D721Med (cell line): ENCODE measurements at regions not wholly inside any gene's neighbourhood (a gene's known extent, or its start where the extent isn't known, plus 50 kb on each side); places are given as distances from the start of the nearest gene placed in this dataset.
"Not testable (repeated sequence)": the region's sequence is repeated elsewhere in the genome, so short reads cannot be mapped to it uniquely, and the experiment has no call there.

Source experiments
- DNase-seq: peaks from one replicate; pipeline ENCODE4 v3.0.0; 2011; ENCODE audit warnings: low spot score; ENCODE audit not compliant: insufficient read length
- FAIRE-seq: peaks from 2 replicates; lab custom pipeline; 2011; peaks lifted over from hg19 to GRCh38; lab: Jason Lieb, UNC
- TF ChIP-seq, protein P1 (sequence below): IDR thresholded peaks from 2 replicates; pipeline ENCODE4 v1.5.1; 2012; ENCODE audit warnings: mild to moderate bottlenecking, control low read depth; ENCODE audit not compliant: insufficient read depth; ENCODE audit errors: missing control alignments

DNA sequence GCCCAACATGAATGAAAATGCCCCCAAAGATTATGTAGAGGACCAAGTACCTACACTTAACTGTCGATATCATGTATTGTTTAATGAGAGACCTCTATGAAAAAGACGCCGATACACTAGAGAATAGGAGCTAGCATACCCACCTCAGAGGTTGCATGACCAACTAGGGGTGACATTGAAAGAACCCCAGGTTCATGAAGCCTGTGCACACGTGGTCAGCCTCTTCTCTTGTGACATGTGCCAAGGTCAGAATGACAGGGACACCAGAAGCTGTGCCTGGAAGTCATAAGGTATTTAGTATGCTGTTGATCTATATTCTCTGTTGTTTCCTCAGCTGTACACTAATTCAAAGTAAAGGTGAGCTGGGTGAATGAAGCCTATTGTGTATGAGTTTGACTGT, 1594.1 kb downstream of the EFNA5 start:
- FAIRE-seq (no peak), DNase-seq (no peak)
- TF ChIP-seq, protein P1, sequence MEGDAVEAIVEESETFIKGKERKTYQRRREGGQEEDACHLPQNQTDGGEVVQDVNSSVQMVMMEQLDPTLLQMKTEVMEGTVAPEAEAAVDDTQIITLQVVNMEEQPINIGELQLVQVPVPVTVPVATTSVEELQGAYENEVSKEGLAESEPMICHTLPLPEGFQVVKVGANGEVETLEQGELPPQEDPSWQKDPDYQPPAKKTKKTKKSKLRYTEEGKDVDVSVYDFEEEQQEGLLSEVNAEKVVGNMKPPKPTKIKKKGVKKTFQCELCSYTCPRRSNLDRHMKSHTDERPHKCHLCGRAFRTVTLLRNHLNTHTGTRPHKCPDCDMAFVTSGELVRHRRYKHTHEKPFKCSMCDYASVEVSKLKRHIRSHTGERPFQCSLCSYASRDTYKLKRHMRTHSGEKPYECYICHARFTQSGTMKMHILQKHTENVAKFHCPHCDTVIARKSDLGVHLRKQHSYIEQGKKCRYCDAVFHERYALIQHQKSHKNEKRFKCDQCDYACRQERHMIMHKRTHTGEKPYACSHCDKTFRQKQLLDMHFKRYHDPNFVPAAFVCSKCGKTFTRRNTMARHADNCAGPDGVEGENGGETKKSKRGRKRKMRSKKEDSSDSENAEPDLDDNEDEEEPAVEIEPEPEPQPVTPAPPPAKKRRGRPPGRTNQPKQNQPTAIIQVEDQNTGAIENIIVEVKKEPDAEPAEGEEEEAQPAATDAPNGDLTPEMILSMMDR: no peak

DNA sequence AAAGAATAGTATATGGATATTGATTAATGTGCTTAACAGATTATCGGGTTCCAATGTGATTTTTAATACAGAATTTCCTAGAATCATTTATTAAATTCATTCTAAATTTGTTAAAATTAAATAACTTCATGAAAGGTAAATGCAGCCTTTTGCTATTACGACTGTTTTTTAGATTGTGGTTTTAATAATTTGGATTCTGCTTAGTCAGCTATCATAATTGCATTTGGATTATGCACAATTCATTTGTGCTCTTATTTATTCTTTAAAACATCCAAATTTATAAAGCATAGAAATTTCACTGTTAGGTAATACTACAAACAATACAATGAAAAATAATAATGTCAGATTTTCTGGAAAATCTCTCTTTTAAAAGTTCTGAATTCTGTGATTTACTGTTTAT, 1598.5 kb downstream of the EFNA5 start:
- no peak for DNase-seq
- no peak for FAIRE-seq
- TF ChIP-seq, protein P1: no peak

DNA sequence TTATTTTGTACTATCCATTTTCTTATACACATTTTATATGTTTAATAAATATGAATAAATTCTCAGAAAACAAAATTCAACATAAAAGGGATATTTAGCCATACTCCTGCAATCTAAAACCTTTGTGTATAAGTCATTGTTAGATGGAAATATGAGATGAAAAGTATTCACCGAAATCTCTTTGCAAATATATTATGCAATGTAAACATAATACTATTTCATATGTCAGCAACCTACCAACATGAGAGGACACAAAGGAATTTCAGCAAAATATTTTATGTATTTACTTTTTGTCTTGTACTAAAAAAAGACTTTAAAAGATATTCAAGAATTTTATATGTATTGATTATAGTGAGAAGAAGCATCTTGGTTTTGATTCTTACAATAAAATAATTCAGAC, 1623.4 kb downstream of the EFNA5 start:
- DNase-seq (no peak), FAIRE-seq (no peak)
- TF ChIP-seq, protein P1: no peak

DNA sequence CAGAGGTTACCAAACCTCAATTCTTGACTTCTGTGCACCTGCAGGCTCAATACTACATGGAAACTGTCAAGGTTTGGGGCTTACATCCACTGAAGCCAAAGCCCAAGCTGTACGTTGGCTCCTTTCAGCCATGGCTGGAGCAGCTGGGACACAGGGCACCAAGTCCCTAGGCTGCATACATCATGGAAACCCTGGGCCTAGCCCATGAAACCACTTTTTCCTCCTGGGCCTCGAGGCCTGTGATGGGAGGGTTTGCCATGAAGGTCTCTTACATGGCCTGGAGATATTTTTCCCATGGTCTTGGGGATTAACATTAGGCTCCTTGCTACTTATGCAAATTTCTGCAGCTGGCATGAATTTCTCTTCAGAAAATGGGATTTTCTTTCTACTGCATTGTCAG, 1638.7 kb downstream of the EFNA5 start:
- FAIRE-seq: not testable (repeated sequence)

DNA sequence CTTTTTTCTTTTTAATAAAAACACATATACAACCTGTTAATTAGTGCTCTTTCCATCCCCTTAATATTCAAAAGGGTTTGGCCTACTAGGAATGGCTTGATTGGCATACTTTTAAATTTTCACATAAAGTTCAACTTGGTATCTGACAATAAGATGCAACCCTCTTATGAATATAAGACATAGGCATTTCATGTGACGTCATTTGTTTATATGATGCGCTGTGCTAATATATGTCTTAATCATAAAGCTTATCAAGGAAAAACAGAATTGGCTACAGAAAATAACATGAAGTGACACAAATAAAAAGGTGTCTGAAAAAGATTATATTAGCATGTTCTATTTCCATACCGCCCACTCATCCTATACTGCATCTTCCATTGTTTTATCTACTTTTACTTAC, 1642.4 kb downstream of the EFNA5 start:
- TF ChIP-seq, protein P1: no peak
- no peak for FAIRE-seq
- DNase-seq: no peak

More for the DNA sequence above, 1638.7 kb downstream of the EFNA5 start:
- DNase-seq: not testable (repeated sequence)

DNA sequence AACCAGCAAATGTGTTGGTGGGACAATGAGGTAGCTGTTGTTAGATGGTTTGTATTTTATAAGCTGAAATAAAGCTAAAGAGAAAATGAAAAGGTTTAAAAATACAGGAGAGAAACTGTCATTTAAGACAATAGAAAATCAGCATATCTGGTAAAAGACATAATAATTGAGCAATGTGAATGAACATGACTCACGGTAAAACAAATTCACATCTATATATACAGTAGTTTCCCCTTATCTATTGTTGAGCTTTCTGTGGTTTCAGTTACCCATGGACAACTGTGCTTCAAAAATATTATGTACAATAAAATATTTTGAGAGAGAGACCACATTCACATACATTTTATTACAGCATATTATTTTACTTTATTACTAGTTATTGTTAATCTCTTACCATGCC, 1649.8 kb downstream of the EFNA5 start:
- TF ChIP-seq, protein P1: no peak
- DNase-seq (no peak), FAIRE-seq (no peak)

DNA sequence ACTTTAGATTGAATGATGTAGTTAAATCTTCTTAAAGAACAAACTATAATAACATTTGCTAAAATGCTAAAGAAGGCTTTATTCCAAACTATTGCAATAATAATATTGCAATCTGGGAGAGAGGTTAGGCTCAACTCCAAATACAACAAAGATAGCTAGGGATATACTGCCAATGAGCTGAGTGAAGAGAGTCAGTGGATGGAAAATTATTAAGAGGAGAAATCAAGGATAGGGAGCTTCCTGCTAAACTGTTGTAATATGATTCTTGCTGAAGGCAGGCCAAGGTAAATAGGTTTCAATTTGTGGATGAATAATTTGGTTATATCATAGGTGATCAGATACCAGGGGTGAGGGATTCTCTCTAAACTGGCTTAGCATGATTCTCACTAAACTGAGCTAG, 1651.5 kb downstream of the EFNA5 start:
- FAIRE-seq (no peak), DNase-seq (no peak)

More for the DNA sequence above, 1651.5 kb downstream of the EFNA5 start:
- TF ChIP-seq, protein P1: no peak
